Tibial nerve (tissue), 4 donors: ENCODE measurements at regions not wholly inside any gene's neighbourhood (a gene's known extent, or its start where the extent isn't known, plus 50 kb on each side); places are given as distances from the start of the nearest gene placed in this dataset.

Experiments
- EP300 ChIP-seq, 2 donors: sonication (generic); formaldehyde crosslinking; IDR thresholded peaks; one replicate each; pipeline ENCODE4 v1.6.1; 2017; ENCODE audit warnings: antibody characterized with exemption in 2 of 2, mild to moderate bottlenecking in 1 of 2
- POLR2A ChIP-seq, 2 donors: fragments of 450-650 bp; IDR thresholded peaks; one replicate each; pipeline ENCODE4 v1.6.1; 2017; ENCODE audit warnings: antibody characterized with exemption in 2 of 2, mild to moderate bottlenecking in 2 of 2, moderate library complexity in 2 of 2
- TF ChIP-seq, protein P1 (sequence below), 5 experiments: fragments of 200-600 bp in 3 of 5; fragments of 450-650 bp in 2 of 5; sonication (generic) in 3 of 5; IDR thresholded peaks; one replicate each; pipeline ENCODE4 v1.5.1; 2016 to 2019; ENCODE audit warnings: antibody characterized with exemption in 5 of 5, mild to moderate bottlenecking in 3 of 5, moderate library complexity in 2 of 5

DNA sequence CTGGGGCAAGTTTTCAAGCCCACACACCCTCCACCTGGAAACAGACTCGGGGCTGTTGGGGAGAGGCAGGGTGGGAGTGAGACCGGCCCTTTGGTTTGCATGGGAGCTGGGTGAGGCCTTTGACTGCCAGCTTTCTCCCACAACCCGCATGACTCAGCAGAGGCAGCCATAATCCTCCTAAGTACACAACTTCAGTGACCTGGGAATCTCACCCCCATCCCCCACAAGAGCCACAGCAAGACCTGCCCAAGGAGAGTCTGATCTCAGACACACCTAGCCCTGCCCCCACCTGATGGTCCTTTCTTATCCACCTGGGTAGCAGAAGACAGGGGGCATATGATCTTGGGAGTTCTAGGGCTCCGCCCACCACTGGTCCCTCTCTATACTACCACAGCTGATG, 1615.4 kb downstream of the EFNB2 start:
- no peak for TF ChIP-seq POLR2A (IDR thresholded peaks at IDR 0.05)
- TF ChIP-seq EP300 (IDR thresholded peaks at IDR 0.05) = no peak
- TF ChIP-seq, protein P1, sequence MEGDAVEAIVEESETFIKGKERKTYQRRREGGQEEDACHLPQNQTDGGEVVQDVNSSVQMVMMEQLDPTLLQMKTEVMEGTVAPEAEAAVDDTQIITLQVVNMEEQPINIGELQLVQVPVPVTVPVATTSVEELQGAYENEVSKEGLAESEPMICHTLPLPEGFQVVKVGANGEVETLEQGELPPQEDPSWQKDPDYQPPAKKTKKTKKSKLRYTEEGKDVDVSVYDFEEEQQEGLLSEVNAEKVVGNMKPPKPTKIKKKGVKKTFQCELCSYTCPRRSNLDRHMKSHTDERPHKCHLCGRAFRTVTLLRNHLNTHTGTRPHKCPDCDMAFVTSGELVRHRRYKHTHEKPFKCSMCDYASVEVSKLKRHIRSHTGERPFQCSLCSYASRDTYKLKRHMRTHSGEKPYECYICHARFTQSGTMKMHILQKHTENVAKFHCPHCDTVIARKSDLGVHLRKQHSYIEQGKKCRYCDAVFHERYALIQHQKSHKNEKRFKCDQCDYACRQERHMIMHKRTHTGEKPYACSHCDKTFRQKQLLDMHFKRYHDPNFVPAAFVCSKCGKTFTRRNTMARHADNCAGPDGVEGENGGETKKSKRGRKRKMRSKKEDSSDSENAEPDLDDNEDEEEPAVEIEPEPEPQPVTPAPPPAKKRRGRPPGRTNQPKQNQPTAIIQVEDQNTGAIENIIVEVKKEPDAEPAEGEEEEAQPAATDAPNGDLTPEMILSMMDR (IDR thresholded peaks at IDR 0.05) = no peak
